IPS-15b (cell line): ENCODE measurements at regions not wholly inside any gene's neighbourhood (a gene's known extent, or its start where the extent isn't known, plus 50 kb on each side); places are given as distances from the start of the nearest gene placed in this dataset.

Experiments
- H3K27me3 ChIP-seq: one replicate; pipeline ENCODE4 v1.6.1; 2013; ENCODE audit warnings: low read length; ENCODE audit not compliant: control insufficient read depth, insufficient read depth
- H3K36me3 ChIP-seq: one replicate; pipeline ENCODE4 v1.6.1; 2013; ENCODE audit warnings: low read length; ENCODE audit not compliant: control insufficient read depth, insufficient read depth
- H3K4me1 ChIP-seq: one replicate; pipeline ENCODE4 v1.6.1; 2013; ENCODE audit warnings: mild to moderate bottlenecking, low read length; ENCODE audit not compliant: control insufficient read depth, insufficient read depth
- H3K4me3 ChIP-seq: one replicate; pipeline ENCODE4 v1.5.1; 2013; ENCODE audit warnings: low read depth, low read length
- H3K9ac ChIP-seq: one replicate; pipeline ENCODE4 v1.6.1; 2013; ENCODE audit warnings: low read depth, mild to moderate bottlenecking, low read length
- H3K9me3 ChIP-seq: one replicate; pipeline ENCODE4 v1.6.1; 2013; ENCODE audit warnings: mild to moderate bottlenecking, low read length; ENCODE audit not compliant: control insufficient read depth, insufficient read depth

- Histone ChIP-seq H3K4me1 (no peaks in the 10 kb centered on the region), H3K9me3 (no peaks in the 10 kb centered on the region), H3K36me3 (no peaks in the 10 kb centered on the region), H3K9ac (no peak overlapping the region), H3K4me3 (no peak overlapping the region), H3K27me3 (no peaks in the 10 kb centered on the region)
Measured at GRCh38 chr1:229046251-229046853, 224.6 kb upstream of the RAB4A start.

DNA sequence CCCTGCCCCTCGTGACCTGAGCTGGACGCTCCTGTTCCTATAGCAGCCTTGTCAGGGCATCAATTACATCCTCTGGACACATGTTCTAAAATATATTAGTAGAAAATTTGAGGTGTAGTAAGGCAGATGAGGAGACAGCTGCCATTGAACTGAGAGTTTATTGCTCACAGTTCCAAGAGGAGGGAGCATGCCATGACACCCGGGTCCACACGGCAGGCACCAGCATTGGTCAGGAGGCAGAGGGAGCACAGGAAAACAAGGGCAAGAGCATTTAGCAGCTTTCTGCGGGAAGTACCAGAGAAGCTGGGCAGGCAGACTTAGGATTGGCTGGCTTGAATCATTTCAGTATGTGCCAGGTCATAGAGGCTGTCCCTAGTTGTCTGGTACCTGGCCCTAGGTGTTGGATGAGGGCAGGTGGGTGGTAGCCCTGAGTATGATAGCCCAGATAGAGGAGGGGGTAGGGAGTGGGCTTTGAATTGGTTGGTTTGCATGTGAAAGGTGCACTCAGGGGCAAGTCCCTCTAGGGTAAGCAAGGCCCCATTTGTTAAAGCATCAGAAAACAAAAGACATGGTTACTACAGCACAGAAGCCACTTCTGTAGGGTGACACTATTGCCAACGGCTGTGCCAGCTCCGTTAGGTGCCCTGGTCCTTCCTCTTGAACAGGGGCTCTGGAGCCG, 223.6 kb upstream of the RAB4A start:
- no peaks in the 10 kb centered on the region for H3K36me3 ChIP-seq
- no peak overlapping the region for H3K9ac ChIP-seq
- no peaks in the 10 kb centered on the region for H3K4me1 ChIP-seq
- no peaks in the 10 kb centered on the region for H3K9me3 ChIP-seq
- H3K4me3 ChIP-seq = no peak overlapping the region
- H3K27me3 ChIP-seq = no peaks in the 10 kb centered on the region

GRCh38 chr1:229047840-229048620, 222.9 kb upstream of the RAB4A start:
- Histone ChIP-seq H3K4me3 (no peak overlapping the region), H3K9ac (no peak overlapping the region), H3K9me3 (no peaks in the 10 kb centered on the region), H3K27me3 (no peaks in the 10 kb centered on the region), H3K36me3 (no peaks in the 10 kb centered on the region), H3K4me1 (no peaks in the 10 kb centered on the region)

- Histone ChIP-seq H3K27me3 (no peaks in the 10 kb centered on the region), H3K36me3 (no peaks in the 10 kb centered on the region), H3K4me1 (no peaks in the 10 kb centered on the region), H3K9me3 (no peaks in the 10 kb centered on the region), H3K4me3 (no peak overlapping the region), H3K9ac (no peak overlapping the region)
Measured at GRCh38 chr1:229048896-229049295, 222.0 kb upstream of the RAB4A start.

DNA sequence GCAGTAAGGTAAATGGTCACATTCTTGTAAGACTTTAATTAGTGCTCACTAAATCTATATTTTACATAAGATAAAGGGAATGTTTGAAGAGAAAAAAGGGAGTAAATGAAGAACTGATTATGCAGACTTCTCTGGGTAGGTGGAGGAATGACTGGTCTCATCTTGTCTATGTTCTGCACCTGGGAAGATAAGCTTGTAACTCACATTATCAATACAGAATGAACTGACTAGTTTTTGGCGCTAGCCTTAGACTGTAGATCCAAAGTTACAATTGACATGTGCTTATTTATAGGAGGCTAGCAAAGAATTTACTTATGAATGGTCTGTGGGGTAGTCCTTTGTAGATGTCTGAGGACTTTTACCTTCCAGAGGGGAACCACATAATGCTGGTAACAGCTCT, 214.9 kb upstream of the RAB4A start:
- Histone ChIP-seq H3K27me3 (no peaks in the 10 kb centered on the region), H3K9ac (no peak overlapping the region), H3K36me3 (no peaks in the 10 kb centered on the region), H3K4me3 (no peak overlapping the region), H3K4me1 (no peaks in the 10 kb centered on the region), H3K9me3 (no peaks in the 10 kb centered on the region)

DNA sequence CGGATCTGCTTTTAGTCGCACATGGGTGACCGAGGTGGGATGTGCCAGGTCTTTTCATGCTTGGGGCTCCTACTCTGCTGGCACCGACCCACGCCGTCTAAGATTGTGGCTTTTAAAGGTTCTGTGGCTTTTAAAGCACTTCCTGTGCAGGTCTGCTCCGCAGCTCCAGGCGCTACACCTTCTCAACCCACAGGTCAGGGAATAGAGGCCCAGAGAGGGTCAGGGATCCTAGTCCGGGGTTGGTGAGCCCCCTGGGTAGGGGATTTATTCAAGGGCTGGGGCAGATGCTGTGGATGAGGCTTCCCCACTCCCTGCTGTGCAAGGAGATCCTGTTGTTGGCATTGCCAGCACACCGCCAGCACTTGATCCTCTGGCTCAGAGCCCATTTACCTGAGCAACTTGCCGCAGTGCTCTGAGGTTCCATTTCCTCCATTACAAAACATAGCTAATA, 212.8 kb upstream of the RAB4A start:
- Histone ChIP-seq H3K27me3 (no peaks in the 10 kb centered on the region), H3K9me3 (no peaks in the 10 kb centered on the region)

DNA sequence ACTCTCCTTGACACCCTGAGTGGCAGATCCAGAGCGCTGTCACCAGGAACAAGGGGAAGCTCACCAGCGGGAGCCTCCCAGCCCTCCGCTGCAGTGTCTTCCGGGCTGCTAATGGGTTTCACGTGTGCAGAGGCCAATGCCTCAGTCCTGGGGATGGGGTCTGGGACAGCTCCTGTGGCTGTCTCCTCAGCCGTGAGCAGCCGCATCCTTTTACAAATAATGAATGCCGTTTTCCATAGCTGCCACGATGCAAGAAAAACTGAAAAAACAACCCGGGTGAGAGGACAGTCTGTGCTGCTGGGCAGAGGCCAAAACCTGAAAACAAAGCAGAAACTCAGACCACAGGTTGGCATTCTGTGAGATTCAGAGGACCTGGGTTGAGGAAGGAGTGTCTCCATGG, 212.2 kb upstream of the RAB4A start:
- H3K36me3 ChIP-seq = no peaks in the 10 kb centered on the region
- no peaks in the 10 kb centered on the region for H3K4me1 ChIP-seq
- no peaks in the 10 kb centered on the region for H3K27me3 ChIP-seq
- no peak overlapping the region for H3K4me3 ChIP-seq
- H3K9me3 ChIP-seq = no peaks in the 10 kb centered on the region
- no peak overlapping the region for H3K9ac ChIP-seq

More for the DNA sequence above, 212.8 kb upstream of the RAB4A start:
- no peaks in the 10 kb centered on the region for H3K36me3 ChIP-seq
- H3K9ac ChIP-seq = no peak overlapping the region
- H3K4me3 ChIP-seq = no peak overlapping the region
- H3K4me1 ChIP-seq = no peaks in the 10 kb centered on the region

GRCh38 chr1:229059671-229060539, 211.0 kb upstream of the RAB4A start:
- no peaks in the 10 kb centered on the region for H3K36me3 ChIP-seq
- no peaks in the 10 kb centered on the region for H3K27me3 ChIP-seq
- H3K9me3 ChIP-seq = no peaks in the 10 kb centered on the region
- no peaks in the 10 kb centered on the region for H3K4me1 ChIP-seq
- no peak overlapping the region for H3K9ac ChIP-seq
- no peak overlapping the region for H3K4me3 ChIP-seq

GRCh38 chr1:229062135-229062534, 208.8 kb upstream of the RAB4A start:
- no peaks in the 10 kb centered on the region for H3K36me3 ChIP-seq
- no peaks in the 10 kb centered on the region for H3K9me3 ChIP-seq
- H3K4me1 ChIP-seq = no peaks in the 10 kb centered on the region
- H3K9ac ChIP-seq = no peak overlapping the region
- H3K4me3 ChIP-seq = no peak overlapping the region
- H3K27me3 ChIP-seq = no peaks in the 10 kb centered on the region

GRCh38 chr1:229063154-229063773, 207.6 kb upstream of the RAB4A start:
- Histone ChIP-seq H3K9me3 (no peaks in the 10 kb centered on the region), H3K27me3 (no peaks in the 10 kb centered on the region), H3K9ac (no peak overlapping the region), H3K36me3 (no peaks in the 10 kb centered on the region), H3K4me3 (no peak overlapping the region), H3K4me1 (no peaks in the 10 kb centered on the region)
